Mammary epithelial cell (primary cell): ENCODE measurements at regions not wholly inside any gene's neighbourhood (a gene's known extent, or its start where the extent isn't known, plus 50 kb on each side); places are given as distances from the start of the nearest gene placed in this dataset.

Source experiments
- EZH2 ChIP-seq: IDR thresholded peaks from 2 replicates; pipeline ENCODE4 v1.6.1; 2012; ENCODE audit warnings: low read length, inconsistent platforms, borderline replicate concordance
- TF ChIP-seq, protein P1 (sequence below), 2 donors: IDR thresholded peaks in 1 of 2; conservative IDR thresholded peaks in 1 of 2; 2 replicates each; pipeline ENCODE4 v1.5.1; 2011 to 2012; ENCODE audit warnings: inconsistent platforms in 2 of 2, low read length in 2 of 2, mild to moderate bottlenecking in 2 of 2, control low read depth in 1 of 2, low read depth in 1 of 2; ENCODE audit not compliant: insufficient read depth in 1 of 2; ENCODE audit errors: extremely low read depth in 1 of 2

GRCh38 chr2:175871331-175872004 lies 130.6 kb downstream of the LNPK start:
- TF ChIP-seq, protein P1, sequence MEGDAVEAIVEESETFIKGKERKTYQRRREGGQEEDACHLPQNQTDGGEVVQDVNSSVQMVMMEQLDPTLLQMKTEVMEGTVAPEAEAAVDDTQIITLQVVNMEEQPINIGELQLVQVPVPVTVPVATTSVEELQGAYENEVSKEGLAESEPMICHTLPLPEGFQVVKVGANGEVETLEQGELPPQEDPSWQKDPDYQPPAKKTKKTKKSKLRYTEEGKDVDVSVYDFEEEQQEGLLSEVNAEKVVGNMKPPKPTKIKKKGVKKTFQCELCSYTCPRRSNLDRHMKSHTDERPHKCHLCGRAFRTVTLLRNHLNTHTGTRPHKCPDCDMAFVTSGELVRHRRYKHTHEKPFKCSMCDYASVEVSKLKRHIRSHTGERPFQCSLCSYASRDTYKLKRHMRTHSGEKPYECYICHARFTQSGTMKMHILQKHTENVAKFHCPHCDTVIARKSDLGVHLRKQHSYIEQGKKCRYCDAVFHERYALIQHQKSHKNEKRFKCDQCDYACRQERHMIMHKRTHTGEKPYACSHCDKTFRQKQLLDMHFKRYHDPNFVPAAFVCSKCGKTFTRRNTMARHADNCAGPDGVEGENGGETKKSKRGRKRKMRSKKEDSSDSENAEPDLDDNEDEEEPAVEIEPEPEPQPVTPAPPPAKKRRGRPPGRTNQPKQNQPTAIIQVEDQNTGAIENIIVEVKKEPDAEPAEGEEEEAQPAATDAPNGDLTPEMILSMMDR (conservative IDR thresholded peaks at IDR 0.05 in 1 of 2, IDR thresholded peaks at IDR 0.05 in 1 of 2; ENCODE audit: extremely low read depth in 1 of 2, insufficient read depth in 1 of 2, low read depth in 1 of 2, low read length in 2 of 2) = no peak
- TF ChIP-seq EZH2 = no peak
